Right lobe of liver (tissue), 4 donors: ENCODE measurements at regions not wholly inside any gene's neighbourhood (a gene's known extent, or its start where the extent isn't known, plus 50 kb on each side); places are given as distances from the start of the nearest gene placed in this dataset.

ENCODE experiments used
- CTCF ChIP-seq, 4 donors: fragments of 200-600 bp in 3 of 4; fragments of 450-650 bp in 1 of 4; IDR thresholded peaks; one replicate each; pipeline versions ENCODE4 v1.5.1 to v1.8.0; 2016 to 2022; ENCODE audit warnings: antibody characterized with exemption in 4 of 4, mild to moderate bottlenecking in 2 of 4
- POLR2A ChIP-seq: fragments of 450-650 bp; IDR thresholded peaks from one replicate; pipeline ENCODE4 v1.6.1; 2017; ENCODE audit warnings: antibody characterized with exemption, mild to moderate bottlenecking
- donor health status: DM: no; HTN: no; CAD: no.
- donor health status: DM: no; HTN: no; CAD: no.
- donor health status: DM: no; HTN: yes; CAD: no.

GRCh38 chr10:8401531-8401930, 347.0 kb downstream of the GATA3 start:
- TF ChIP-seq CTCF (IDR thresholded peaks at IDR 0.05) (no peak), POLR2A (no peak)
